Astrocyte (in vitro differentiated cells and primary cell): ENCODE measurements at regions not wholly inside any gene's neighbourhood (a gene's known extent, or its start where the extent isn't known, plus 50 kb on each side); places are given as distances from the start of the nearest gene placed in this dataset.

Experiments used
- DNase-seq: peaks from one replicate; pipeline ENCODE4 v3.0.0-alpha.2; 2010; ENCODE audit warnings: low read depth
- FAIRE-seq: peaks from 2 replicates; lab custom pipeline; 2011; peaks lifted over from hg19 to GRCh38; lab: Jason Lieb, UNC
- H2AFZ ChIP-seq: 2 replicates; pipeline ENCODE4 v1.6.0; 2012; ENCODE audit warnings: low read depth, low read length, inconsistent platforms
- H3K27ac ChIP-seq: 2 replicates; pipeline ENCODE4 v1.5.1; 2011; ENCODE audit warnings: low read depth, low read length, inconsistent platforms
- H3K27me3 ChIP-seq: 2 replicates; pipeline ENCODE4 v1.6.0; 2011; ENCODE audit warnings: low read length, inconsistent platforms; ENCODE audit not compliant: insufficient read depth
- H3K36me3 ChIP-seq: 2 replicates; pipeline ENCODE4 v1.5.1; 2011; ENCODE audit warnings: low read length, inconsistent platforms; ENCODE audit not compliant: insufficient read depth
- H3K4me1 ChIP-seq: 2 replicates; pipeline ENCODE4 v1.5.1; 2011; ENCODE audit warnings: low read length, inconsistent platforms; ENCODE audit not compliant: insufficient read depth
- H3K4me2 ChIP-seq: 2 replicates; pipeline ENCODE4 v1.6.0; 2012; ENCODE audit warnings: low read length, inconsistent platforms
- H3K4me3 ChIP-seq: 2 replicates; pipeline ENCODE4 v1.5.1; 2011; ENCODE audit warnings: low read depth, mild to moderate bottlenecking, low read length, inconsistent platforms; ENCODE audit not compliant: insufficient read depth
- H3K79me2 ChIP-seq: 2 replicates; pipeline ENCODE4 v1.6.0; 2012; ENCODE audit warnings: mild to moderate bottlenecking, low read length, inconsistent platforms; ENCODE audit not compliant: insufficient read depth
- H3K9ac ChIP-seq: 2 replicates; pipeline ENCODE4 v1.6.0; 2012; ENCODE audit warnings: mild to moderate bottlenecking, low read length, inconsistent platforms
- H3K9me3 ChIP-seq: 2 replicates; pipeline ENCODE4 v1.5.1; 2012; ENCODE audit warnings: low read depth, mild to moderate bottlenecking, low read length, inconsistent platforms; ENCODE audit not compliant: insufficient read depth
- H4K20me1 ChIP-seq: 2 replicates; pipeline ENCODE4 v1.6.0; 2012; ENCODE audit warnings: low read length, inconsistent platforms; ENCODE audit not compliant: insufficient read depth
- H3K27ac Mint-ChIP-seq: one replicate; pipeline ENCODE4 v1.8.0; 2021; ENCODE audit warnings: mild to moderate bottlenecking, mixed read lengths; ENCODE audit not compliant: unreplicated experiment
- H3K27me3 Mint-ChIP-seq: one replicate; pipeline ENCODE4 v1.8.0; 2021; ENCODE audit warnings: low read depth, mixed read lengths; ENCODE audit not compliant: unreplicated experiment
- H3K36me3 Mint-ChIP-seq: one replicate; pipeline ENCODE4 v1.8.0; 2021; ENCODE audit warnings: low read depth, mixed read lengths; ENCODE audit not compliant: unreplicated experiment
- H3K4me1 Mint-ChIP-seq: one replicate; pipeline ENCODE4 v1.8.0; 2021; ENCODE audit warnings: low read depth, mixed read lengths; ENCODE audit not compliant: unreplicated experiment
- H3K4me3 Mint-ChIP-seq: one replicate; pipeline ENCODE4 v1.8.0; 2021; ENCODE audit warnings: mild to moderate bottlenecking, moderate library complexity, mixed read lengths; ENCODE audit not compliant: unreplicated experiment
- H3K9me3 Mint-ChIP-seq: one replicate; pipeline ENCODE4 v1.8.0; 2021; ENCODE audit warnings: mild to moderate bottlenecking, mixed read lengths; ENCODE audit not compliant: unreplicated experiment
- EZH2 ChIP-seq: IDR thresholded peaks from 2 replicates; pipeline ENCODE4 v1.6.1; 2012; ENCODE audit warnings: mild to moderate bottlenecking, low read length, inconsistent platforms; ENCODE audit not compliant: insufficient read depth
- TF ChIP-seq, protein P1 (sequence below): IDR thresholded peaks from 2 replicates; pipeline ENCODE4 v1.5.1; 2011; ENCODE audit warnings: low read depth, mild to moderate bottlenecking, inconsistent platforms, low read length, moderate library complexity; ENCODE audit not compliant: insufficient read depth

DNA sequence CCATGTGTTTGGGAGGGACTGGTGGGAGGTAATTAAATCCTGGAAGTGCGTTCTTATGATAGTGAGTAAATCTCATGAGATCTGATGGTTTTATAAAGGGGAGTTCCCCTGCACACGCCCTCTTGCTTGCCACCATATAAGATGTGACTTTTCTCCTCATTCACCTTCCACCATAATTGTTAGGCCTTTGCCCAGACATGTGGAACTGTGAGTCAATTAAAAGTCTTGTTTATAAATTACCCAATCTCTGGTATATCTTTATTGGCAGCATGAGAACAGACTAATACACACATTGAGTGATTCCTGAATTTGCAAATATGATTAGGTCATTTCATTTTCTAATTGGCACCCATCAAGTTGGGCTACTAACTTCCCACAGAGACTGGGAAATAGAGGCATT is 977.2 kb downstream of the SLITRK1 start:
- Mint-ChIP-seq H3K36me3 (no peaks in the 10 kb centered on the region), H3K4me3 (no peak overlapping the region), H3K4me1 (no peaks in the 10 kb centered on the region), H3K27ac (no peak overlapping the region), H3K27me3 (no peaks in the 10 kb centered on the region), H3K9me3 (peaks cover 3% of the 10 kb centered on the region)
- Histone ChIP-seq H3K36me3 (no peaks in the 10 kb centered on the region), H3K27me3 (no peaks in the 10 kb centered on the region), H3K9me3 (no peaks in the 10 kb centered on the region), H2AFZ (no peak overlapping the region), H4K20me1 (no peaks in the 10 kb centered on the region), H3K9ac (no peak overlapping the region), H3K4me1 (no peaks in the 10 kb centered on the region), H3K27ac (no peak overlapping the region), H3K79me2 (no peaks in the 10 kb centered on the region), H3K4me3 (no peak overlapping the region), H3K4me2 (no peak overlapping the region)
- DNase-seq, result no peak
- TF ChIP-seq EZH2, result no peak
- TF ChIP-seq, protein P1, sequence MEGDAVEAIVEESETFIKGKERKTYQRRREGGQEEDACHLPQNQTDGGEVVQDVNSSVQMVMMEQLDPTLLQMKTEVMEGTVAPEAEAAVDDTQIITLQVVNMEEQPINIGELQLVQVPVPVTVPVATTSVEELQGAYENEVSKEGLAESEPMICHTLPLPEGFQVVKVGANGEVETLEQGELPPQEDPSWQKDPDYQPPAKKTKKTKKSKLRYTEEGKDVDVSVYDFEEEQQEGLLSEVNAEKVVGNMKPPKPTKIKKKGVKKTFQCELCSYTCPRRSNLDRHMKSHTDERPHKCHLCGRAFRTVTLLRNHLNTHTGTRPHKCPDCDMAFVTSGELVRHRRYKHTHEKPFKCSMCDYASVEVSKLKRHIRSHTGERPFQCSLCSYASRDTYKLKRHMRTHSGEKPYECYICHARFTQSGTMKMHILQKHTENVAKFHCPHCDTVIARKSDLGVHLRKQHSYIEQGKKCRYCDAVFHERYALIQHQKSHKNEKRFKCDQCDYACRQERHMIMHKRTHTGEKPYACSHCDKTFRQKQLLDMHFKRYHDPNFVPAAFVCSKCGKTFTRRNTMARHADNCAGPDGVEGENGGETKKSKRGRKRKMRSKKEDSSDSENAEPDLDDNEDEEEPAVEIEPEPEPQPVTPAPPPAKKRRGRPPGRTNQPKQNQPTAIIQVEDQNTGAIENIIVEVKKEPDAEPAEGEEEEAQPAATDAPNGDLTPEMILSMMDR, result no peak
- FAIRE-seq, result no peak

DNA sequence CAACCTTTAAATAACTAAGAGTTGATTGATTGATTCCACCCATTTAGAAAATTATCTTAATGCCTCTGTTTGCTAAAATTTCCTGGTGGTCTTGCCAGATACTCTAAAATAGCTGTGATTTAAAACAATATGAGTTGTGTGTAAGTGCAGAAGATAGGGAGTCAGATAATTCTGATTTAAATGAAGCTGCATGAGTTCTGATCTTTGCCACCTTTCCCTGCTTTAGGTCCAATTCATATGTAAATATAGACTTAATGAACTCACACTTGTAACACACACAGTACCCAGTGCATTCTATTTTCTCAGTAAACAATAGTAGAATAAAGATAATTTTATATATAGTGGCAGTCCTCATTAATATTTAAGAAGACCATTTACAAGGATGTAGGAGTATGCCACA is 981.8 kb downstream of the SLITRK1 start:
- DNase-seq (no peak), FAIRE-seq (no peak)
- Mint-ChIP-seq H3K27me3 (no peaks in the 10 kb centered on the region), H3K4me1 (no peaks in the 10 kb centered on the region), H3K9me3 (peaks cover 3% of the 10 kb centered on the region), H3K27ac (no peak overlapping the region), H3K36me3 (no peaks in the 10 kb centered on the region), H3K4me3 (no peak overlapping the region)
- Histone ChIP-seq H2AFZ (no peak overlapping the region), H4K20me1 (no peaks in the 10 kb centered on the region), H3K27ac (no peak overlapping the region), H3K4me3 (no peak overlapping the region), H3K9ac (no peak overlapping the region), H3K4me2 (no peak overlapping the region), H3K36me3 (no peaks in the 10 kb centered on the region), H3K27me3 (no peaks in the 10 kb centered on the region), H3K79me2 (no peaks in the 10 kb centered on the region), H3K9me3 (no peaks in the 10 kb centered on the region), H3K4me1 (no peaks in the 10 kb centered on the region)
- no peak for TF ChIP-seq EZH2
- TF ChIP-seq, protein P1, result no peak

DNA sequence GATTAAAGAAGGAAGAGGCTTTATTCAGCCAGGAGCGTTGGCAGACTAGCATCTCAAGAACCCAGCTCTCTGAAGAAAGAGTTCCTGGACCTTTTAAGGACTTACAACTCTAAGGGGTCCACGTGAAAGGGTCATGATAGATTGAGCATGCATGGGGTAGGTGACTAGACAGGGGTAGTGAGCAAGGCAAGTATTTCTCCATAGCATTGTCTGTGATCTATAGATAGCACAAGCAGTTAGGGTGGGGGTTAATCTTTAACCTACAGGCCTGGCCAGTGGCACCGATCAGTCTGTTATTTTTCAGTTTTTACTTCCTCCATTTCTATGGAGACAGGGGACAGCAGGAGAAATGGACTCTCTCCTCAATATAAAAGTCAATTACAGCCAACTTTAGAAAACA is 983.7 kb downstream of the SLITRK1 start:
- Mint-ChIP-seq H3K36me3 (no peaks in the 10 kb centered on the region), H3K4me1 (no peaks in the 10 kb centered on the region), H3K9me3 (no peaks in the 10 kb centered on the region), H3K27me3 (no peaks in the 10 kb centered on the region), H3K27ac (no peak overlapping the region), H3K4me3 (no peak overlapping the region)
- Histone ChIP-seq H3K36me3 (no peaks in the 10 kb centered on the region), H2AFZ (no peak overlapping the region), H3K9me3 (no peaks in the 10 kb centered on the region), H3K27ac (no peak overlapping the region), H3K4me1 (no peaks in the 10 kb centered on the region), H3K4me2 (no peak overlapping the region), H3K9ac (no peak overlapping the region), H4K20me1 (no peaks in the 10 kb centered on the region), H3K27me3 (no peaks in the 10 kb centered on the region), H3K4me3 (no peak overlapping the region), H3K79me2 (no peaks in the 10 kb centered on the region)
- TF ChIP-seq EZH2, result no peak
- TF ChIP-seq, protein P1, result no peak
- DNase-seq, result no peak
- FAIRE-seq, result no peak
